ENCODE measurements at regions not wholly inside any gene's neighbourhood (a gene's known extent, or its start where the extent isn't known, plus 50 kb on each side); places are given as distances from the start of the nearest gene placed in this dataset.

DNA sequence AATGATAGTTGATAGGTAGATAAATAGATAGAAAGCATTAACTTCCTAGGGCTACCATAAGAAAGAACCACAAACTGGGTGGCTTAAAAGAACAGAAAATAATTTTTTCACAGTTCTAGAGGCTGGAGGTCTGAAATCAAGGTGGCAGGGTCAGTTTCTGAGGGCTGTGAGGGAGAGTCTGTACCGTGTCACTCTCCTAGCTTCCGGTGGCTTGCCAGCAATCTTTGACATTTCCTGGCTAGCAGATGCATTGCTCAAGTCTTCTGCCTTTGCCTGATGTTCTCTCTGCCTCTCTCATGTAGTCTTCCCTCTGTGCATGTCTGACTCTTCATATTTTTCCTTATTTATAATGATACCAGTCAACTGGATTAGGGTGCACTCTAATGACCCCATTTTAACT is 1132.7 kb downstream of the CDH9 start:
- DNase-seq (no peak), ATAC-seq (ENCODE audit: low read depth) (no peak)
- no peak overlapping the region for H4K91ac ChIP-seq (ENCODE audit: insufficient read depth, low read depth, low read length)
- no peak overlapping the region for H2BK5ac ChIP-seq (ENCODE audit: low read depth, low read length, poor library complexity, severe bottlenecking)
- no peak overlapping the region for H3K56ac ChIP-seq (ENCODE audit: extremely low read depth, insufficient read depth, low read length)
- no TSS peak for BruUV-seq (replicated peaks)
- WGBS, 2 experiments (ENCODE audit: extremely low coverage in 2 of 2, insufficient read length in 1 of 2): no CpG with 5 or more reads among the region's 2 CpGs
- H3K27me3 ChIP-seq (ENCODE audit: control insufficient read depth, insufficient read depth, low read length): no peaks in the 10 kb centered on the region
- TF ChIP-seq, protein P1, sequence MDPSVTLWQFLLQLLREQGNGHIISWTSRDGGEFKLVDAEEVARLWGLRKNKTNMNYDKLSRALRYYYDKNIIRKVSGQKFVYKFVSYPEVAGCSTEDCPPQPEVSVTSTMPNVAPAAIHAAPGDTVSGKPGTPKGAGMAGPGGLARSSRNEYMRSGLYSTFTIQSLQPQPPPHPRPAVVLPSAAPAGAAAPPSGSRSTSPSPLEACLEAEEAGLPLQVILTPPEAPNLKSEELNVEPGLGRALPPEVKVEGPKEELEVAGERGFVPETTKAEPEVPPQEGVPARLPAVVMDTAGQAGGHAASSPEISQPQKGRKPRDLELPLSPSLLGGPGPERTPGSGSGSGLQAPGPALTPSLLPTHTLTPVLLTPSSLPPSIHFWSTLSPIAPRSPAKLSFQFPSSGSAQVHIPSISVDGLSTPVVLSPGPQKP (IDR thresholded peaks at IDR 0.05; ENCODE audit: borderline replicate concordance, low read depth, low read length): no peak
- no peak for TF ChIP-seq SMC3 (IDR thresholded peaks at IDR 0.05; ENCODE audit: low read depth, low read length)
- TF ChIP-seq RAD21 (IDR thresholded peaks at IDR 0.05; ENCODE audit: low read length): no peak
- no peak for TF ChIP-seq RCOR1 (IDR thresholded peaks at IDR 0.05; ENCODE audit: insufficient replicate concordance, low read length)
- no peak for TF ChIP-seq MXI1 (IDR thresholded peaks at IDR 0.05; ENCODE audit: borderline replicate concordance, low read depth, low read length)
- TF ChIP-seq, protein P2, sequence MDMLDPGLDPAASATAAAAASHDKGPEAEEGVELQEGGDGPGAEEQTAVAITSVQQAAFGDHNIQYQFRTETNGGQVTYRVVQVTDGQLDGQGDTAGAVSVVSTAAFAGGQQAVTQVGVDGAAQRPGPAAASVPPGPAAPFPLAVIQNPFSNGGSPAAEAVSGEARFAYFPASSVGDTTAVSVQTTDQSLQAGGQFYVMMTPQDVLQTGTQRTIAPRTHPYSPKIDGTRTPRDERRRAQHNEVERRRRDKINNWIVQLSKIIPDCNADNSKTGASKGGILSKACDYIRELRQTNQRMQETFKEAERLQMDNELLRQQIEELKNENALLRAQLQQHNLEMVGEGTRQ (IDR thresholded peaks at IDR 0.05; ENCODE audit: low read depth, low read length): no peak
- TF ChIP-seq BHLHE40 (IDR thresholded peaks at IDR 0.05; ENCODE audit: low read depth, low read length): no peak
- TF ChIP-seq MAFK (IDR thresholded peaks at IDR 0.05; ENCODE audit: low read depth, low read length): no peak
- no peak for TF ChIP-seq CEBPB (IDR thresholded peaks at IDR 0.05; ENCODE audit: low read depth, low read length)
- no peak for TF ChIP-seq RFX5 (IDR thresholded peaks at IDR 0.05; ENCODE audit: low read depth, low read length)
- TF ChIP-seq, protein P3, sequence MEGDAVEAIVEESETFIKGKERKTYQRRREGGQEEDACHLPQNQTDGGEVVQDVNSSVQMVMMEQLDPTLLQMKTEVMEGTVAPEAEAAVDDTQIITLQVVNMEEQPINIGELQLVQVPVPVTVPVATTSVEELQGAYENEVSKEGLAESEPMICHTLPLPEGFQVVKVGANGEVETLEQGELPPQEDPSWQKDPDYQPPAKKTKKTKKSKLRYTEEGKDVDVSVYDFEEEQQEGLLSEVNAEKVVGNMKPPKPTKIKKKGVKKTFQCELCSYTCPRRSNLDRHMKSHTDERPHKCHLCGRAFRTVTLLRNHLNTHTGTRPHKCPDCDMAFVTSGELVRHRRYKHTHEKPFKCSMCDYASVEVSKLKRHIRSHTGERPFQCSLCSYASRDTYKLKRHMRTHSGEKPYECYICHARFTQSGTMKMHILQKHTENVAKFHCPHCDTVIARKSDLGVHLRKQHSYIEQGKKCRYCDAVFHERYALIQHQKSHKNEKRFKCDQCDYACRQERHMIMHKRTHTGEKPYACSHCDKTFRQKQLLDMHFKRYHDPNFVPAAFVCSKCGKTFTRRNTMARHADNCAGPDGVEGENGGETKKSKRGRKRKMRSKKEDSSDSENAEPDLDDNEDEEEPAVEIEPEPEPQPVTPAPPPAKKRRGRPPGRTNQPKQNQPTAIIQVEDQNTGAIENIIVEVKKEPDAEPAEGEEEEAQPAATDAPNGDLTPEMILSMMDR (conservative IDR thresholded peaks at IDR 0.05; ENCODE audit: low read depth, low read length): no peak
- dilution Hi-C loops (cut with HindIII; ENCODE audit: low sequenced_read_pairs, unreplicated experiment): no loop called here
- no peak overlapping the region for H2BK120ac ChIP-seq (ENCODE audit: low read depth, low read length)
- H2AFZ ChIP-seq (replicated peaks; ENCODE audit: low read length, poor library complexity): no peak overlapping the region
- no peaks in the 10 kb centered on the region for H3K79me1 ChIP-seq (ENCODE audit: low read depth in 1 of 2, low read length in 2 of 2)
- H3K9me3 ChIP-seq (ENCODE audit: control insufficient read depth, insufficient read depth, low read length): peaks cover 14% of the 10 kb centered on the region
- POLR2A ChIA-PET (ENCODE audit: unreplicated experiment): no interaction called here
- H4K20me1 ChIP-seq (ENCODE audit: insufficient read depth, low read length): no peaks in the 10 kb centered on the region
- CTCF ChIA-PET: no interaction called here
- H2AK9ac ChIP-seq (replicated peaks; ENCODE audit: low read depth, low read length, poor library complexity): no peak overlapping the region
- H3K27ac ChIP-seq (ENCODE audit: insufficient read depth, low read length): no peak overlapping the region
- H3K14ac ChIP-seq (replicated peaks; ENCODE audit: low read depth, low read length): no peak overlapping the region
- no peak overlapping the region for H2AK5ac ChIP-seq (ENCODE audit: low read depth, low read length)
- no peak overlapping the region for H3K4ac ChIP-seq (ENCODE audit: low read depth, low read length)
- H3K9me1 ChIP-seq (ENCODE audit: insufficient read depth, low read length): no peaks in the 10 kb centered on the region
- H3K4me1 ChIP-seq (ENCODE audit: control insufficient read depth, insufficient read depth, low read length): no peaks in the 10 kb centered on the region
- no peak overlapping the region for H2BK15ac ChIP-seq (ENCODE audit: low read depth, low read length)
- H4K8ac ChIP-seq (ENCODE audit: low read depth in 2 of 2, low read length in 2 of 2): no peak overlapping the region
- no peaks in the 10 kb centered on the region for H3K36me3 ChIP-seq (ENCODE audit: control insufficient read depth, insufficient read depth, low read length)
- H4K5ac ChIP-seq (ENCODE audit: low read depth, low read length): no peak overlapping the region
- no peak overlapping the region for H3K4me3 ChIP-seq (ENCODE audit: insufficient read depth, low read depth, low read length)
- H2BK20ac ChIP-seq (ENCODE audit: low read depth, low read length): no peak overlapping the region
- H3K9ac ChIP-seq (ENCODE audit: low read depth, low read length): no peak overlapping the region
- intact Hi-C loops (cut with micrococcal nuclease): no loop called here
- no peak overlapping the region for H3K4me2 ChIP-seq (ENCODE audit: low read depth, low read length)
- H3K18ac ChIP-seq (ENCODE audit: low read depth, low read length): no peak overlapping the region
- no peak overlapping the region for H3K23ac ChIP-seq (ENCODE audit: low read depth, low read length)
- in situ Hi-C loops (cut with MboI; ENCODE audit: low sequenced_read_pairs): no loop called here

All from IMR-90 (cell line).